ENCODE measurements at regions not wholly inside any gene's neighbourhood (a gene's known extent, or its start where the extent isn't known, plus 50 kb on each side); places are given as distances from the start of the nearest gene placed in this dataset.

DNA sequence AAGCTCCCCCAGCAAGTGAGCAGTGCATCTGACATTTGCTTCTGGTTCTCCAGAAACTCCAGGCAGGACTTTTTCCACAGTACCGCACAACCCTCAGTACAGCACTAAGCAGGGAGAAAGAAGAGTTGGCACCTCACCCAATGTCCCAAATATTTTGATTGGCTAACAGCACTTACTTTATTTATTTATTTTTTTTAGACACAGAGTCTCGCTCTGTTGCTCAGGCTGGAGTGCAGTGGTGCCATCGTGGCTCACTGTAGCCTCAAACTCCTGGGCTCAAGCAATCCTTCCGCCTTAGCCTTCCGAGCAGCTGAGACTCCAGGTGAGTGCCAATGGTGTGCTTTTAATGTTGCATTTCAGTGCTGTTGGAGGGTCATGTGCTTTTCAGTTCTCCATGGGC is 200.3 kb upstream of the ZMIZ1 start:
- H3K9me3 ChIP-seq (ENCODE audit: insufficient read depth, low read depth, low read length): no peaks in the 10 kb centered on the region

DNA sequence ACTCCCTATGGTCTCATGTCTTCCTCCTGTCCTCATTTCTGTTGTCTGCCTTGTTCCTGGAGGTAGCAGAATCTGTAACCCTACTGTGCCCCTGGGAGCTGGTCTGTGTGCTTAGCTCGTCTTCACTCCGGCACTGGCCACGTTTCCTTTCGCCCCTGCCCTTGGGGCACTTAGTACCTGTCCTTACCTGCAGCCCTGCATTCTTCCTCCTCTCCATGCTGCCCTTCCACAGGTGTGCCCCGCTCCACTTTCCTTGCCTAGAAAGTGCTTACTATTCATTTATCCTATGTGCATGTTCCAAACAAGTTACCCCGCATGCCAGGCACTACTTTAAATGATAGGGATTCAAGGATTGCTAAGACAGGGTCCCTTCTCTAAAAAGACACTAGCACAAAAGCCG is 199.9 kb upstream of the ZMIZ1 start:
- no peak overlapping the region for H3K27ac ChIP-seq (ENCODE audit: low read depth, low read length)
- no peaks in the 10 kb centered on the region for H3K4me1 ChIP-seq (ENCODE audit: insufficient read depth, low read length)
- H3K9me3 ChIP-seq (ENCODE audit: insufficient read depth, low read depth, low read length): no peaks in the 10 kb centered on the region
- peaks cover 2% of the 10 kb centered on the region; the same call in 1 of the 2 replicates for H3K27me3 ChIP-seq (ENCODE audit: insufficient read depth, low read length)
- no peaks in the 10 kb centered on the region for H3K36me3 ChIP-seq (ENCODE audit: insufficient read depth, low read length)
- WGBS: 93% methylated on average over 7 of the region's 7 CpGs
- no peak overlapping the region for H3K9ac ChIP-seq (ENCODE audit: low read depth, low read length)
- H3K4me3 ChIP-seq (ENCODE audit: low read length): no peak overlapping the region

More for the DNA sequence above, 200.3 kb upstream of the ZMIZ1 start:
- Histone ChIP-seq H3K4me3 (ENCODE audit: low read length) (no peak overlapping the region), H3K4me1 (ENCODE audit: insufficient read depth, low read length) (no peaks in the 10 kb centered on the region), H3K36me3 (ENCODE audit: insufficient read depth, low read length) (no peaks in the 10 kb centered on the region), H3K9ac (ENCODE audit: low read depth, low read length) (no peak overlapping the region), H3K27me3 (ENCODE audit: insufficient read depth, low read length) (no peaks in the 10 kb centered on the region), H3K27ac (ENCODE audit: low read depth, low read length) (no peak overlapping the region)
- WGBS: 96% methylated on average over 5 of the region's 5 CpGs

DNA sequence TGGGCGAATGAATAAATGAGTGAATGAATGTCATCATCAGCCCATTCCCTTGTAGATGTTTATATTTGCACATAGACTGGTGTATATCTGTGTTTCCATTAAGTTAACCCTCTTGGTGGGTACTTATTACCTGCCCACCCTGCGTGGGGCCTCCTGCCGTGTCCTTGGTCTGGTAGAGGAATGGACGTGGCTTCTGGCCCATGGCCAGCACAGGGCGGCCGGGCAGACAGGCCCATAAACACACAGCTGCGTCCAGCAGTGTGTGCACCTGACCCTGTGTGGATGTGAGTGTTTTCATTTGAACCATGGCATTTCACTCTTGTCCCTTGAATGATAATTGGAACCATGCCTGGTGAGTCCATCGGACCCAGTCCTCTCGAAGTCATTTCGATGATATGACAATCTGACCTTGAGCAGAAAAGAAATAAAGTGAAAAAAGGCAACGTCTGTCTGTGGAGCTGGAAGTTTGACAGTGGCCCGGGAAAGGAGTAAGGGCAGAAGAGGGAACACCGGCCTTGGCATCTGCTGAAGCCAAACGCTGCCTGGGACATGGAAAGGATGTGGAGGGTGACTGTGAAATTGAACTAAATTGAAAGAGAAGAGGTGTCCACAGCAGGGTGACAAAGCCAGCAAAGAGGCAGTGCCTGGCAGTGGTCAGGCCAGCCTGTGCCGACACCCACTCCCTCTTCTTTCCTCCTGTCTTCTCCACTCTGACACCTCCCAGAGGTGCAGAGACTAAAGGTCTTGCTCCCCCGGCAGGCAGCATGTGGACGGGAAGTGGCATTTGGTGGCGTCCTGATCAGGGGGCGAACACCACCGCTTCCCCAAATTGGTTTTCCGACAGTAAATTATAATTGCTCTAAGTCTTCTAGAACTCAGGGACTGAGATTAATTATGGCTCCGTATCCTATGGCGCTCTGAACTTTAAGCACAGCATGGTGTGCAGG is 199.0 kb upstream of the ZMIZ1 start:
- 93% methylated on average over 23 of the region's 23 CpGs for WGBS
- H3K9me3 ChIP-seq (ENCODE audit: insufficient read depth, low read depth, low read length): no peaks in the 10 kb centered on the region
- H3K4me3 ChIP-seq (ENCODE audit: low read length): no peak overlapping the region
- H3K27me3 ChIP-seq (ENCODE audit: insufficient read depth, low read length): peaks cover 11% of the 10 kb centered on the region
- H3K36me3 ChIP-seq (ENCODE audit: insufficient read depth, low read length): no peaks in the 10 kb centered on the region
- H3K27ac ChIP-seq (ENCODE audit: low read depth, low read length): no peak overlapping the region
- 0 out of 2 replicates have a peak, but pooled peaks cover 1% of the 10 kb centered on the region for H3K4me1 ChIP-seq (ENCODE audit: insufficient read depth, low read length)
- H3K9ac ChIP-seq (ENCODE audit: low read depth, low read length): no peak overlapping the region

- Histone ChIP-seq H3K36me3 (ENCODE audit: insufficient read depth, low read length) (no peaks in the 10 kb centered on the region), H3K9ac (ENCODE audit: low read depth, low read length) (no peak overlapping the region), H3K27ac (ENCODE audit: low read depth, low read length) (no peak overlapping the region), H3K4me3 (ENCODE audit: low read length) (no peak overlapping the region), H3K27me3 (ENCODE audit: insufficient read depth, low read length) (peaks cover 15% of the 10 kb centered on the region), H3K4me1 (ENCODE audit: insufficient read depth, low read length) (peaks cover 8% of the 10 kb centered on the region; the same call in 1 of the 2 replicates), H3K9me3 (ENCODE audit: insufficient read depth, low read depth, low read length) (no peaks in the 10 kb centered on the region)
- WGBS: 93% methylated on average over 3 of the region's 3 CpGs
Observed at GRCh38 chr10:78870458-78870857, 198.3 kb upstream of the ZMIZ1 start.

DNA sequence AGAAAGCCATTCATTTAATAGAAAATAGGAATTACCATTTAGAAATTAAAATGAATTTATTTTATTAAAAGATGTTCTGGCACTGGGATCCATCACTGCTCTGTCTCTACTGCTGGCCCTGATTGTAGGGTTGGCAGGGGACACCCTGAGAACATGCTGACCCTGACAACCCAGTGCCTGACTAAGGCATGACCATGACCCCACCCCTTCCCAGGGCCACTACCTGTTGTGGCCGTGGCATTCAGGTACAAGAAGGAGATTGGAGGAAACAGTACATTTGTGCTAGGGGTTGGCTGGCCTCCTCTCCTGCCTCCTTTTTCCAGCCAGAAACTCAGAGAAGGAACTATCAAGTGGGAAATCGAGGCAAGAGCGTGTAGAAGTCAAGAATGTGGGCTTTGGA is 197.0 kb upstream of the ZMIZ1 start:
- Histone ChIP-seq H3K36me3 (ENCODE audit: insufficient read depth, low read length) (no peaks in the 10 kb centered on the region), H3K4me1 (ENCODE audit: insufficient read depth, low read length) (peaks cover 15% of the 10 kb centered on the region), H3K27me3 (ENCODE audit: insufficient read depth, low read length) (peaks cover 25% of the 10 kb centered on the region), H3K27ac (ENCODE audit: low read depth, low read length) (no peak overlapping the region), H3K9ac (ENCODE audit: low read depth, low read length) (no peak overlapping the region), H3K9me3 (ENCODE audit: insufficient read depth, low read depth, low read length) (no peaks in the 10 kb centered on the region), H3K4me3 (ENCODE audit: low read length) (no peak overlapping the region)
- 96% methylated on average over 2 of the region's 3 CpGs for WGBS

DNA sequence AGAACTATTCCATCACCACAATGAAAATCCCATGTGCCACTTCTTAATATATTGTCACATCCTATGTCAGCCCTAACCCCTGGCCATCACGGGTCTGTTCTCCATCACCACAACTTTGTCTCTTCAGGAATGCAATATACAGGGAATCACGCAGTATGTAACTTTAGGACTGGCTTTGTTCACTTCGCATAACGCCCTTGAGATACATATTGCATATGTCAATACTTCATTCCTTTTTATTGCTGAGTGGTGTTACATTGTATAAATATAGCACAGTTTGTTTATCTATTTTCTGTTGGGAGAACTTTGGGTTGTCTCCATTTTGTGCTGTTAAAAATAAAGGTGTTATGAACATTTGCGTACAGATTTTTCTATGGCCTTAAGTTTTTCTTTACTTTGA is 195.4 kb upstream of the ZMIZ1 start:
- Histone ChIP-seq H3K4me3 (ENCODE audit: low read length) (no peak overlapping the region), H3K27ac (ENCODE audit: low read depth, low read length) (no peak overlapping the region), H3K9me3 (ENCODE audit: insufficient read depth, low read depth, low read length) (no peaks in the 10 kb centered on the region), H3K4me1 (ENCODE audit: insufficient read depth, low read length) (peaks cover 15% of the 10 kb centered on the region), H3K27me3 (ENCODE audit: insufficient read depth, low read length) (peaks cover 33% of the 10 kb centered on the region), H3K36me3 (ENCODE audit: insufficient read depth, low read length) (no peaks in the 10 kb centered on the region), H3K9ac (ENCODE audit: low read depth, low read length) (no peak overlapping the region)
- WGBS: 88% methylated on average over 5 of the region's 5 CpGs

GRCh38 chr10:78875331-78875877 is 193.4 kb upstream of the ZMIZ1 start:
- no CpG with 5 or more reads among the region's 2 CpGs for WGBS
- Histone ChIP-seq H3K4me1 (ENCODE audit: insufficient read depth, low read length) (peaks cover 15% of the 10 kb centered on the region), H3K27ac (ENCODE audit: low read depth, low read length) (no peak overlapping the region), H3K4me3 (ENCODE audit: low read length) (no peak overlapping the region), H3K36me3 (ENCODE audit: insufficient read depth, low read length) (no peaks in the 10 kb centered on the region), H3K27me3 (ENCODE audit: insufficient read depth, low read length) (peaks cover 33% of the 10 kb centered on the region), H3K9me3 (ENCODE audit: insufficient read depth, low read depth, low read length) (no peaks in the 10 kb centered on the region), H3K9ac (ENCODE audit: low read depth, low read length) (no peak overlapping the region)

DNA sequence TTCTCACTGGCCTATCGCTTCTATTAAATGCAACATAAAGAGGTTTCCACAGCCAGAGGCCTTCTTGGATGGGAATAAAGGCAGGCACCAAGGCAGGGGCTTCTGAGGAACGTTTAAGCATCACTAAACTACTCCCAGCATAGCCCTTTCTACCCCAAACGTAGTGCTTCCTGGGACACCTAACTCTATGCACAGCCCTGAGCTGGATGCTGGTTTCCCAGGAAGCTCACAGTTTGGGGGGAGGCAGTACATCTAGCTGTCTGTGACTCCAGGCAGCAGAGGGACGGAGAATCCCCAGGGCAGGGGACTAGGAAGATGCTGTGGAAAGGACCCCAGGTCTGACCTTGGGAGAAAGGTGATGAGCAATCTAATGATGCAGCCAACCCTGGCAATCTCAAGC is 192.8 kb upstream of the ZMIZ1 start:
- Histone ChIP-seq H3K27ac (ENCODE audit: low read depth, low read length) (no peak overlapping the region), H3K27me3 (ENCODE audit: insufficient read depth, low read length) (peaks cover 33% of the 10 kb centered on the region), H3K4me3 (ENCODE audit: low read length) (no peak overlapping the region), H3K9me3 (ENCODE audit: insufficient read depth, low read depth, low read length) (no peaks in the 10 kb centered on the region), H3K4me1 (ENCODE audit: insufficient read depth, low read length) (peaks cover 15% of the 10 kb centered on the region), H3K36me3 (ENCODE audit: insufficient read depth, low read length) (no peaks in the 10 kb centered on the region), H3K9ac (ENCODE audit: low read depth, low read length) (no peak overlapping the region)
- 54% methylated on average over 4 of the region's 4 CpGs for WGBS

- Histone ChIP-seq H3K36me3 (ENCODE audit: insufficient read depth, low read length) (no peaks in the 10 kb centered on the region), H3K9ac (ENCODE audit: low read depth, low read length) (no peak overlapping the region), H3K9me3 (ENCODE audit: insufficient read depth, low read depth, low read length) (no peaks in the 10 kb centered on the region), H3K27ac (ENCODE audit: low read depth, low read length) (no peak overlapping the region), H3K4me1 (ENCODE audit: insufficient read depth, low read length) (peaks cover 15% of the 10 kb centered on the region), H3K4me3 (ENCODE audit: low read length) (no peak overlapping the region), H3K27me3 (ENCODE audit: insufficient read depth, low read length) (peaks cover 33% of the 10 kb centered on the region)
- WGBS: 87% methylated on average over 4 of the region's 4 CpGs
Observed at GRCh38 chr10:78876449-78876848, 192.3 kb upstream of the ZMIZ1 start.

DNA sequence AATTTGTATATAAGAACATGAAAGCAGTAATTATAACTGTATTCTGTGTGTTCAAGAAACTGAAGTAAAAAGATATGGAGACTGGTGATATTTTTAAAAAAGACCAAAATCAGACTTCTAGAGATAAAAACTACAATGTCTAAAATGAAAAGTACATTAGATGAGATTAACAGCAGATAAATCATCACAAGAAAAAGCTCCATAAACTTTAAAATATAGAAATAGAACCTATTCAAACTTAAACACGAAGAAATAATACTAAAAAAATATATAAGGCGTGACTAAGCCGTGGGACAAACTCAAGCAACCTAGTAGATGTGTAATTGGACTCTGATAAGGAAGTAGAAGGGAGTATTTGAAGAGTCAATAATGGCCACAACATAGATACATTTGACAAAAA is 189.1 kb upstream of the ZMIZ1 start:
- Histone ChIP-seq H3K27me3 (ENCODE audit: insufficient read depth, low read length) (peaks cover 23% of the 10 kb centered on the region), H3K4me3 (ENCODE audit: low read length) (no peak overlapping the region), H3K36me3 (ENCODE audit: insufficient read depth, low read length) (no peaks in the 10 kb centered on the region), H3K9me3 (ENCODE audit: insufficient read depth, low read depth, low read length) (peaks cover 1% of the 10 kb centered on the region; the same call in 1 of the 2 replicates), H3K27ac (ENCODE audit: low read depth, low read length) (no peak overlapping the region), H3K4me1 (ENCODE audit: insufficient read depth, low read length) (peaks cover 15% of the 10 kb centered on the region), H3K9ac (ENCODE audit: low read depth, low read length) (no peak overlapping the region)
- WGBS: no CpG with 5 or more reads among the region's 3 CpGs

GRCh38 chr10:78886129-78886528 is 182.6 kb upstream of the ZMIZ1 start:
- Histone ChIP-seq H3K36me3 (ENCODE audit: insufficient read depth, low read length) (no peaks in the 10 kb centered on the region), H3K27ac (ENCODE audit: low read depth, low read length) (no peak overlapping the region), H3K9ac (ENCODE audit: low read depth, low read length) (no peak overlapping the region)

More at GRCh38 chr10:78886129-78886528, 182.6 kb upstream of the ZMIZ1 start:
- peaks cover 15% of the 10 kb centered on the region for H3K9me3 ChIP-seq (ENCODE audit: insufficient read depth, low read depth, low read length)
- H3K4me1 ChIP-seq (ENCODE audit: insufficient read depth, low read length): no peaks in the 10 kb centered on the region
- H3K27me3 ChIP-seq (ENCODE audit: insufficient read depth, low read length): 0 out of 2 replicates have a peak, but pooled peaks cover 3% of the 10 kb centered on the region
- no peak overlapping the region for H3K4me3 ChIP-seq (ENCODE audit: low read length)

All from HUES64 (cell line).